GM19438 (cell line): ENCODE measurements at regions not wholly inside any gene's neighbourhood (a gene's known extent, or its start where the extent isn't known, plus 50 kb on each side); places are given as distances from the start of the nearest gene placed in this dataset.

Experiments
- ATAC-seq: cut with Tn5 transposase; IDR thresholded peaks from one replicate; pipeline ENCODE4 v1.9.1; 2021; ENCODE audit warnings: low read depth; ENCODE audit not compliant: unreplicated experiment

DNA sequence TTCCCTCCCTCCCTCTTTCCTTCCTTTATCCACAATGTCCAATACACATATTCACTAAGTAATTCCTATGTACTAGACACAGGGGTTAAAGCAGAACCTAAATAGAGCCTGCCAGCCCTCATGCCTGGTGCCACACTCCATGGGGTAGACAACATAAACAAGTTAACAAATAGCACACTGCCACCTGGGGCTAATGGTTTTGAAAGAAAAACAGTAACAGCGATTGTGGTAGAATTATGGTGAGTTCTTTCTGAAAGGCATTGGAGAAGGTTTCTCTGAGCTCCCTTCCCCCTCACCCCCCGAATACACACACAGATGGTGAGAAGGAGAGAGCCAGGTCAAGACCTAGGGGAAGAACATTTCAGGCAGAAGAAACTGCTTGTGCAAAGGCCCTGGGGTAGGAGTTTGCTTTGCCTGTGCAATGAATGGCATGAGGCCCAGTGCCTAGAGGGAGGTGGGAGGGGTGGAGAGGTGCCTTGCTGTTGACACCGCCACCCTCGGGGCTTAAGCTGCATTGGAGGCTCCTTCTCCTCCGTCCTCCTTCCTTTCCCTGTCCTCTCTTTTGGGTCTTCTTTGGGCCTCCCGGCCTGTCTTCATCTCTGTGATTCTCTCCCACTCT lies 502.4 kb upstream of the SULF2 start:
- no peak for ATAC-seq

DNA sequence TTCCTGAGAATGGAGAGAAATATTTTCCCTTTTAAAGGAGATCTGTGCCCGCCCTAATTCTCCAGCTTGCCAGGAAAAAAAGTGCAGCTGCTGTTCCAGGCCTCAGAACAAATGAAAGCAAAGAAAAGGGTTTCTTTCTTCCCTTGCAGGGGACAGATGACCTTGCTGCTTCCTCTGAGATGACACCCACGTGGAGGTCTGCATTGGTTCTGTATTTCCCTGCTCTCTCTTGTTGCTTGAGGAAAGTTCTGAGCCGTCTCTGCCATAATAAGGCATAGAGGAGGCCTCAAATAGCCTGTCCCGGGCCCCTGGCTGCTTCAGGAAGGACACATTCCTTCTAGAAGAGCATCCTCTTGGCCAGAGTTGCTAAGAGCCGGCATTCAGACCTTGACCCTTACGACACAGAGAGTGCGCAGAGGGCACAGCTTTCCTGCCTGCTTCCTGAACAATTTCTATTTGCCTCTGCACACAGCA lies 501.8 kb upstream of the SULF2 start:
- ATAC-seq, result no peak

DNA sequence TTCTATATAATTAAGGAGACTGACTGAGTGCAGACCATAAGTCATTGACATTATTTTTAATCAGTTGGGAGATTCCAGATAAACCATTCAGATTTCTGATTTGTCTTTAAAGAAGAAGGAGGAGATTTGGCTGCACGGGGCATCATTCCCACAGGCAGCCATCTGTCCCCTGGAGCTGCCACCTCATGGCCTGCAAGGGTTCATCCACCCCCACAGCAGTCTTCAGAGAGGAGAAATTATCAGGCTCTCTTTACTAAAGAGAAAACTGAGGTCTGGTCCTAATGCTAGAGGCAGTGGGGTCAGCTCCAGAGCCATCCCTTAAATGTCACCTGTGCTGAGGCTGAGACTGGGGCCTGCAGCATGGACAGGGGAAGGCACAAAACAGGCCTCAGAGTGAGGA lies 501.3 kb upstream of the SULF2 start:
- no peak for ATAC-seq

DNA sequence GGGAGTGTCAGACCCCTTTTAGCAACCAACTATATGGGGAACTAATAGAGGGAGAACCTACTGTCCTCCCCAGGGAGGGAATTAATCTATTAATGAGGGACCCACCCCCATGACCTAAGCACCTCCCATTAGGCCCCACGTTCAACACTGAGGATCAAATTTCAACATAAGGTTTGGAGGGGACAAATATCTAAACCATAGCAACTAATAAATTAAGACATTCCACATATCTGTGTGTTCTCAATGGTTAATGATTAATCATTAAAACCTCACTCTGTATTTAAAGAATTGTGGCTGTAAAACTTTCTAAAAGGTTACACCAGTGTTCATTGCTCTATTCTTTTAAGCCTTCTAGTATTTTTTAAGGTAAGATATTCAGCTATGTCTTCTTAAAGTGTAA lies 500.4 kb upstream of the SULF2 start:
- ATAC-seq, result no peak

DNA sequence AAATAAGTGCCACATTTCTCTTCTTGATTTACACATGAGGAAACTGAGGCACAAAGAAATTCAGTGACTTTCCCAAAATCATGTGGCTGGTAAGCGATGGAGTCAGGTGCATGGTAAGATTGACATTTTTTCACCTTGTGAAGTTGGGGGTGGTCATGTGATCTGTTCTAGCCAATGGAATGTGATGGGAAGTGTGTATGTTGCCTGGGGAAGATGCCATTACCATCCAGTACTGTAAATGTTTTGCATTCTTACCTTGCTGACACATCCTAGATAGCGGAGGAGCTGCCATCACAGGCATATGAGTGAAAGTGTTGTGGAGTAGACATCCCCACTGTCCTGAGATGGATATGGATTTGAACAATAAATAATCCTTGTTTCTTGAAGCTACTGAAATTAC lies 499.6 kb upstream of the SULF2 start:
- ATAC-seq, result no peak

DNA sequence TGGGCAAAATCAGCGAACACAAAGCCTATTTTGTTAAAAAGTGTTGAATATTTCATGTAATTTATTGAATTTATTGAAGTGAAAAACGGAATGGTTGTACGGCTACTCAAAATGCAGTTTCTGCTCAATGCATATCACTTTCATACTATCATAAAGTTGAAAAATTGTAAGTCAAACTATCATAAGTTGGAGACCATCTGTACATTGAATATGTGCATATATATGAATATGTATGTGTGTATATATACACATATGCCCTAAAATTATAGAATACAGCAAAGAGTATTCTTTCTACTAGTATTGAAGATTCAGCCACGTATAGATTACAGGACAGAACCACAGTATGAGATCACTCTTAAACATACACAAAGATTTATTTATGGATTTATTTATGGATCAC lies 499.0 kb upstream of the SULF2 start:
- ATAC-seq, result no peak

DNA sequence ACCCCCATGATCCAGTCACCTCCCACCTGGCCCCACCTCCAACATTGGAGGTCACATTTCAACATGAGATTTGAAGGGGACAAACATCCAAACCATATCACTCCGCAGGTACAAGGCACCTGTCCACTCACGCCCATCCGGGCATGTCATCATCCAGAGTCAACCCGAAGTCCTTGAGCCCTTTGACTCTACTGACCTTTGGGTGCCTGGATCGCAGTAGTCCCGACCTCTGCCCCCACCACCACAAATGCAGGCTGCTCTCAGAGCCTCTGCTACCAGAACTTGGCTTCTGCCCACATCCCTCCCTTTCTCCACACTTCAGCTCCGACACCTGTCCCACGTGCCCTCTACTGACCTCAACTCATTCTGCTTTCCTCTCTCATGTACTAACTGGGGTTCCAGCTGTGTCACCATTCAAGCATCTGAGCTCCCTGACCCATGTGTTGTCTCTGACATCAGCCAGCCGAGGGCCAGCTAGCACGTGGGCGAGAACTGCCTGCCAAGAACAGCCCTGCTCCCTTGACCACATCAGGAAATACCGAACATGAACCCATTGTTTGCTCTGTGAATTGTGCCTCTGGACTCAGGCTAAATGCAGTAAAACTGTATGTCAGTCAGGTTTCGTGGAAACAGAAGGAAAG lies 498.3 kb upstream of the SULF2 start:
- no peak for ATAC-seq

DNA sequence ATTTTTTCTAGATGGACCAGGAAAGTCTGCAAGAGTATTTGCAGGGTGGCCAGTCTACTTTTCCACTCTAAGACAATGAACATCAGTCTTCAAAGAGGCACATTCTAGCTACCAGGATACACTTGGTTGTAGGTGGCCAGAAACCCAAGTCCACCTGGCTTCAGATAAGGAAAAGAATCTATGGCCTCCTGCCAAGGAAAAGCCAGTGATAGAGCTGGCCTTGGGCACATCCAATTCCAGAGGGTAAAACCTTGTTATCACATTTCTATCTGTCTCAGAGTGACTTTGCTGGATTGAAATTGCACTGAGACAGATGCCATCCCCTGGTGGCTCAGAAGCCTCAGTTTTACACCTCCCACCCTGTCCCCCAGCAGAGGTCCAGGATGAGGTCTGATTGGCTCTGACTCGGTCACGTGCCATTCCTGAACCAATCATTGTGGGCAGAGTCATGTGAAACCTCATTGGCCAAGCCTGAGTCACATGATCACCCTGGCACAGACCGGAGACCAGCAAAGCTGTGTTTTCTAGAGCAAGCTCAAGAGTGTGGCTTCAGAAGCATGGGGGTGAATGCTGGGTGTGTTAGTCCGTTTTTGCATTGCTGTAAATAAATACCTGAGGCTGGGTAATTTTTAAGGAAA lies 497.4 kb upstream of the SULF2 start:
- no peak for ATAC-seq

DNA sequence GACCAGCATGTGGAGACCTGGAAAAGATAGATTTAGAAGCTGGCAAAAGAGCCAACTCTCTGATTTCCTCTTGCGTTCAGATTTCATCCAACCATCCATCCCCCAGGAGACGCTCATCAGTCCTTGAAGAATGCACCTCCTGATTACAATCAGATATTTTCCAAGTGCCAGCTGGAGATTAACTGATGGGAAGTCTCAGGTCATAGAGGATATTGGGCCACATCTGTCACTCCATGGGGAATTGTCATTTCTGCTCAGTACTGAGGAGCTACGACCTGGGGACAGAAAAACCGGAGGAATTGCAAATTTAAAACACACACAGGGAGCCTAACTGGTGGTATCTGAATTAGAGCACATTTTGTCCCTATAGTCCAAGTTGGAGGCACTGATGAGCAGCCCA lies 496.2 kb upstream of the SULF2 start:
- ATAC-seq, result no peak

DNA sequence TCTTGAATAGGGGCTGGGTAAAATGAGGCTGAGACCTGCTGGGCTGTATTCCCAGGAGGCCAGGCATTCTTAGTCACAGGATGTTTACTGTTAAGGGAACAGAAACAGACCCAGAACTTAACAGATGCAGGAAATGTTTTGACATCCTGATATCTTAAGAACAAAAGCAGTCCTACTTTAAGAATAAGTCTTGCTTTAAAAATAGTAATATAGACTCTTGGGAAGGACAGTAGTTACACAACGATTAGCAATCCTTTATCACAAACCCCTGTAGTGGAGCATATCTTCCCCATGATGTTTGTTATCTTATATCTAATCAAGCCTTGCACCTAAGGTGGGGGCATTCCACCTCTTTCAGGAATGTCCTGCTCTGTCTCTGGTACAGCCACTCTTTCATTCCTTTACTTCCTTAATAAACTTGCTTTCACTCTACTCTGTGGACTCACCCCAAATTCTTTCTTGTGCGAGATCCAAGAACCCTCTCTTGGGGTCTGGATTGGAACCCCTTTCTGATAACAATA lies 493.7 kb upstream of the SULF2 start:
- no peak for ATAC-seq

DNA sequence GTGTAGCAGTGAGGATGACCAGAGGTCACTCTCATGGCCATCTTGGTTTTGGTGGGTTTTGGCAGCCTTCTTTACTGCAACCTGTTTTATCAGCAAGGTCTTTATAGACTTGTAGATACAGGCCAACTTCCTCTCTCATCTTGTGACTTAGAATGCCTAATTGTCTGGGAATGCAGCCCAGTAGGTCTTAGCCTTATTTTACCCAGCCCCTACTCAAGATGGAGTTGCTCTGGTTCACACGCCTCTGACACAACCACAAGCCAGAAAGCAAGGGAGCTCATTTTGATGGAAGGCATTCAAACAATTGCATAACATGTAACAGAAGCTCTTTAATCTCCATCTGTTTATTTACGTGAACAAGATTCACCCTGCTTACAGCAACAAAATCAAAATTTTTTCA lies 492.0 kb upstream of the SULF2 start:
- ATAC-seq, result no peak

DNA sequence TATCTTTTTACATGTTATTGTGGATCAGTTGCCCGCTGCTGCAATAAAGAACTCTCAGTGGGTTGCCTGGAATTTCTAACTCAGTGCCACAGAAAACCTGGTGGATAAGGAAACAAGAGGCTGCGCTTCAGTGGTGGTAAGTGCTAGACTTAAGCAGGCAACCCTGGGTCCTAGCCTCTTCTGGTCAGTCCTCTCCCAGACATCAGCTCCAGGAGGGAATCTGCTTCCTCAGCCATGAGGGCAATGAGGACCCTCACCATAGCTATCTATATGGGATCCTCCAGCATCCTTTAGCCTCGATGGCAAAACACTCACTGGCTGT lies 490.7 kb upstream of the SULF2 start:
- no peak for ATAC-seq

DNA sequence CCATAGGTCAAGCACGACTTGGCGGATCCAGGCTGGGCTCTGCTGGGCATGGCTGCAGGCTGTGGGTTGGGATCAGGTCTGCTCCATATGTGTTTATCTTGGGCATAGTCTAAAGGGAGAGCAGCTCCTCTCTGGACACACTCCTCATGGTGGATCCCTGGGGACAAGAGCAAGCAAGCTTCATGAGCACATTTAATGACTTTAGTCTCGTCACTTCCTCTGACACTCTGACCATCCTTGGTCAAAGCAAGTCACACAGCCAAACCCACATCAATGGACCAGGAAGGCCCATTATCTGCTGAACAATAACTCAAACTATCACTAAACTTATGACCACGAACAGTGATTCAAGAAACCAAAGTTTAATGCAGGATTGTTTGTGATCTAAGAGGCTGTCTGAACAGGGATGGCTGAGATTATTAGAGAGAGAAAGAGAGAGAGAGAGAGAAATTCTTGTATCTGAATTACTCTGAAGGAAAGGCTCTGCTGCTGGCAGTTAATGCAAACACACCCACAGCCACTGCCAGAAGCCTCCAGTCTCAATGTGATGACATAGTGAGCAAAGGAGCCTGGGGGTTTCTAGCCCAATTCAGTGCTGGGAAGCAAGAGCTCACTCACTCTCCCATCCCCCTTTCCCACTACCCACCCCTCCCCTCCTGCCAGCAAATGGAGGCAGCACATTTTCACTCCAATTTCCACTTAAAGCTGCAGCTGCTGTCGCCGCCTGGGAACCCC lies 490.2 kb upstream of the SULF2 start:
- no peak for ATAC-seq

DNA sequence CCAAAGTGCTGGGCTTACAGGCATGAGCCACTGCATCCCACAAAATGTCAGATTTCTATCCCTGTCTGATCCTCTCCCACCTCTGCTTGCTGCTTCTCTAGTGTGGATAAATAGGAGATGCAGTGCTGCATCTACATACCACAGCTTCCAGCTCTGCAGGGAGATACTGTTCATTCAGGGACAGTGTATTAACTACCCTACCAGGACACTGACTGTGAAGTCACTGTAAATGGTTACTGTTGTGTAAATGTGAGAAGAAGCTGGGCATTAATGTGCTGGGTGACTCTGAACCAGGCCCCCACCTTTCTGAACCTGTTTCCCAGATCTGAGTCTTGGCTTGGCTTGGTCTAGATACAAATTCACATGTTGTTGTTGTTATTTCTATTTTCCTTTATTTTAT lies 488.6 kb upstream of the SULF2 start:
- no peak for ATAC-seq

DNA sequence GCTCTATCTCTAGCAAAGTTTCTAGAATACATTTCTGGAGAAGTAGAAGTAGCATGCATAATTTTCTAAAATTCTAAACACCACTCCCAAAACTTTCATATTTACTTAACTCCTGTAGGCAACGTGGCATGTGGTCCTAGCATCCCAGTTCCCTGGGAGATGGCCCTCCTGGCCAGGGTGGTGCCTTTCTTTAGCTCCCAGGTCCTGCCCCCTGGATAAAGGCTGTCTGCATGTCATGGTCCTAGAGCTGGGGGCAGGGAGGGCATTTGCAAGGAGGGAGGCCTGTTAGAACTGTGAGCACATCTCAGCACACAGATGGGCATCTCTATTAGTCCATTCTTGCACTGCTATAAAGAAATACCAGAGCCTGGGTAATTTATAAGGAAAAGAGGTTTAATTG lies 485.6 kb upstream of the SULF2 start:
- no peak for ATAC-seq

DNA sequence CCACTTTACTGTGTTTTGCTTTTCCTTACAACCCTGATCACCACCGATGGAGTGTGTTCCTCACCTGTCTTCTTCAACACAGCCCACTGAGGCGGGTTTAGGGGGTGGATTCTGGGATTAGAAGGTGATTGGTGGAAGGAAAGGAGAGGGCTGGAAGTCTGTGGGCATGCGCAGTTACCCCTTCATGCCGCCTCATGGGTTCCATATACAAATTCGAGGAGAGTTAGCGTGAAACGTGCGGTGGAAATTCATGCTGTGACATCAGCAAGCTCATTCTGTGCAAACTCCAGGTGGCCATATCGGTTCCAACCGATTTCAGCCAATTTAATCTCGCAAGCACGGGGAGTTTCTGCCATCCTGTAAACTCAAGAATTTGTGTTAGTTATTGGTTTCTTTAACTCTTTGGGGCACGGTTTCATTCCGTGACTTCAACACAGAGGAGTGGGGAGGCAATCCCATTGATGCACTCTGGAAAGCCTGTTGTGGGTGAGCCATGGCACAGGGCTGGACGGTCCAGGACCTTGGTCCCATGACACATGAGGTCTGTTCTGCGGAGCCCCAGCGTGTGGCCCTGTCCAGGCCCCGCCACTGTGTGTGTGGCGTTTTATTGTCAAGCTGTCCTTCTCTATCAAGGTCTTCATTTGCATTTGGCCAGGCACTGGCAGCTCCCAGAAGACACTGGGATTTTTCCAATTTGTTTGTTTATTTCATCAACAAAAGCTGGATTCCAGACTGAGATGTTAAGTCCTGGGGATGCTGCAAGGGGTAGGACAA lies 482.8 kb upstream of the SULF2 start:
- no peak for ATAC-seq

DNA sequence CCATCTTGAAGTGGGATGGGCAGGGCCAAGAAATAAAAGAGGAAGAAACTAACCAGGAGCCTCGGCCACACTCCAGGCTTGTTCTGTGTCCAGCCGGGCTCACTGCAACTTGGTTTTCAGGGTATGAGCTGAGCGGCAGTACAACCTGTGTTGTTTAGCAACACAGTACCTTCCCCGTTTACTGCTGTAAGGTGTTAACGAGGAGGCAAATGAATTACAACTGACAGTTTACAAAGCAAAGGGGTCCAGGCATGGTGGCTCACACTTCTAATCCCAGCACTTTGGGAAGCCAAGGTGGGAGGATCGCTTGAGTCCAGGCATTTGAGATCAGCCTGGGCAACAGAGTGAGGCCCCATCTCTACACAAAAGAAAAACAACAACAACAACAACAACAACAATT lies 481.3 kb upstream of the SULF2 start:
- no peak for ATAC-seq

DNA sequence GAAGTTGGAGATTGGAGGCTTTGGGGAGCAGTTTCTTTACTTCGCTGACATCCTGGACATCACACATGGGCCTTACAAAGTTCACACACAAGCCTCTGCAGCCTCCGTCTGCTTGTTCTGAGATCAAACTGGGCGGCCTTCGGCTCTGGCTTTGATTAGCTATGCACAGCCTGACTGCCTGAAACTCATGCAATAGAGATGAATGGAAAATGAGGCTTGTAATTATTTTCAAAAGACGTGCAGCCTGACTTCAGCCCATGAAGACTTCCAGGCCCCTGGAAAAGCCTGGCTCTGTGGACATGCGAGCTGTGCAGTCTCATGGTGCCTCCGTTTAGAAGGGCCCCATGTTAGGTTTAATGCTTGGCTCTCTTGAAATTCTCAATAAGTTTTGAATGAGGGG lies 480.5 kb upstream of the SULF2 start:
- ATAC-seq, result no peak

DNA sequence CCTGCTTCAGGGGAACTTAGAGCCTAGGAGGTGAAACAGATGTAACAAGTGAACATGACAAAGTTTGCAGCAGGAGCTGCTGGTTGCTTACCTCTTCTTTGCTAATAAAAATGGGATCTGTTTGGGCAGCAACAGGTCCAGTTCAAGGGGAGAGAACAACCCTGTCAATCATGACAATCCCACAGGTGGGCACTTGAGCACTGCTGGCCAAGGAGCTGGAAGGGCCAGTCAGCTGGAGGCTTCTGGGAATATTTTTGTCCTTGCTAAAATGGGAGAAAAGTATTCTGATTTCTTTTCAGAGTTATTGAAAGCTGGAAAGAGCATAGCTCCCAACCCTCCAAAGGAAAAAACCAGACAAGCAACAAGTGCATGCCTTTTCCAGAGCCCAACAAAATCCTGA lies 477.7 kb upstream of the SULF2 start:
- ATAC-seq, result no peak

DNA sequence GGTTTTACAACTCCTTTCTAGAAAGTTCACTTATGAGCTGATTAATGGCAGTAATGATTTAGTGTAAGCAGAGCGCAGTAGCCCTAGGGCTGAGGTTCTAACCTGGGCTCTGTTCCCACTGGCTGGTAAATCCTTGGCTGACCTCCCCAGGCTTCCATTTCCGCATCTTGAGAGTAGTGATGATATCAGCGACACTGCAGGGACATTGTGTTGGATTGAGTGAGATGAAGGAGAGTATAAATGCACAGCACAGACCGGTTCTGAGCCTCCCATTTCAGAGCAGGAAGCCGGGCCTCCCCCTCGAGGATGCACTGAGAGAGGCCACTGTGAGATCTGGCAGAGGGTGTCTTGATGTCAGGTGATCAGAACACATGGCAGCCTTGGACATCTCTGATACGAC lies 477.2 kb upstream of the SULF2 start:
- ATAC-seq, result no peak

DNA sequence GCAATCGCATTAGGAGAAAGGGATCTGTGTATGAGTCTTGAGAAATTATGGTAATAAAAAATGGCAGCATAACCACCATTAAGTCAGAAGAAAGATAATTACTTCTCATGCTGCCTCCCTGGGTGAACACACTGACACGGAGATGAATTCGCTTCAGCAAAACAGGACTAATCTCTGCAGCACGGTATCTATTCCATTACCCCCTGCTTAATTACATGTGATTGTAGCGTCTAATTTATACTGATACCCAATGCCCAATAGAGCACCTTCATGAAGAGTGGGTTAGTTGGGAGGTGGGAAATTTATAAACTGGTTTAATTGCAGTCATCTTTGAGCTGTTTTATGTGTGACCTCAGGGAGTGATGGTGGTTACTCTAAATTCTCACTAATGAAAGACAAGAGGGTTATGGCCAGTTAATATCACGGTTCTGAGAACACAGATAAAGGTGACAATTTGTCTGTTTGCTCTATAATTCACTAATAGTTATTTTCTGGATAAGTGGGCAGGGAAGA lies 476.2 kb upstream of the SULF2 start:
- no peak for ATAC-seq
